H9 (cell line): ENCODE measurements at regions not wholly inside any gene's neighbourhood (a gene's known extent, or its start where the extent isn't known, plus 50 kb on each side); places are given as distances from the start of the nearest gene placed in this dataset.

ENCODE experiments used
- DNase-seq: peaks from one replicate; pipeline ENCODE4 v3.0.0-alpha.2; 2017
- H2AFZ ChIP-seq: one replicate; pipeline ENCODE4 v1.6.1; 2013; ENCODE audit warnings: mild to moderate bottlenecking, low read length, control low read depth, moderate library complexity
- H2AK5ac ChIP-seq: 2 replicates; pipeline ENCODE4 v1.6.1; 2013; ENCODE audit warnings: low read length, control low read depth, mixed read lengths; ENCODE audit not compliant: insufficient read length
- H2BK120ac ChIP-seq: one replicate; pipeline ENCODE4 v1.6.1; 2013; ENCODE audit warnings: low read depth, mild to moderate bottlenecking, low read length, control low read depth, inconsistent platforms; ENCODE audit not compliant: poor library complexity, severe bottlenecking
- H2BK12ac ChIP-seq: 2 replicates; pipeline ENCODE4 v1.6.1; 2013; ENCODE audit warnings: low read length, control low read depth, mixed read lengths, low read depth; ENCODE audit not compliant: insufficient read length
- H2BK15ac ChIP-seq: 2 replicates; pipeline ENCODE4 v1.6.1; 2013; ENCODE audit warnings: low read depth, low read length, control low read depth
- H2BK20ac ChIP-seq: one replicate; pipeline ENCODE4 v1.6.1; 2013; ENCODE audit warnings: low read depth, mild to moderate bottlenecking, low read length, control low read depth, inconsistent platforms; ENCODE audit not compliant: poor library complexity, severe bottlenecking
- H2BK5ac ChIP-seq: 2 replicates; pipeline ENCODE4 v1.6.1; 2013; ENCODE audit warnings: low read length, control low read depth, mixed read lengths; ENCODE audit not compliant: insufficient read length
- H3K14ac ChIP-seq: 2 replicates; pipeline ENCODE4 v1.6.1; 2013; ENCODE audit warnings: low read length, control low read depth; ENCODE audit not compliant: insufficient read depth
- H3K18ac ChIP-seq: 2 replicates; pipeline ENCODE4 v1.6.1; 2013; ENCODE audit warnings: low read depth, mild to moderate bottlenecking, mixed read lengths, low read length, control low read depth; ENCODE audit not compliant: insufficient read length
- H3K23ac ChIP-seq: 2 replicates; pipeline ENCODE4 v1.6.1; 2013; ENCODE audit warnings: low read length, control low read depth, mixed read lengths, low read depth; ENCODE audit not compliant: insufficient read length
- H3K23me2 ChIP-seq: 2 replicates; pipeline ENCODE4 v1.6.1; 2013; ENCODE audit warnings: low read depth, mild to moderate bottlenecking, mixed read lengths, low read length, control low read depth; ENCODE audit not compliant: insufficient read length, poor library complexity, severe bottlenecking
- H3K27ac ChIP-seq: 2 replicates; pipeline ENCODE4 v1.5.1; 2013; ENCODE audit warnings: low read length, control low read depth, mixed read lengths, low read depth; ENCODE audit not compliant: insufficient read length
- H3K27me3 ChIP-seq: 2 replicates; pipeline ENCODE4 v1.6.1; 2013; ENCODE audit warnings: low read length, control low read depth, inconsistent platforms; ENCODE audit not compliant: insufficient read depth
- H3K4ac ChIP-seq: 2 replicates; pipeline ENCODE4 v1.6.1; 2013; ENCODE audit warnings: low read depth, mild to moderate bottlenecking, control low read depth, inconsistent platforms, low read length, moderate library complexity
- H3K4me1 ChIP-seq: 2 replicates; pipeline ENCODE4 v1.6.1; 2013; ENCODE audit warnings: low read length, control low read depth, inconsistent platforms; ENCODE audit not compliant: insufficient read depth
- H3K4me2 ChIP-seq: 2 replicates; pipeline ENCODE4 v1.6.1; 2013; ENCODE audit warnings: low read length, control low read depth, mixed read lengths; ENCODE audit not compliant: insufficient read length, insufficient read depth
- H3K56ac ChIP-seq: 2 replicates; pipeline ENCODE4 v1.6.1; 2013; ENCODE audit warnings: low read depth, mild to moderate bottlenecking, mixed read lengths, low read length, control low read depth; ENCODE audit not compliant: insufficient read length
- H3K79me1 ChIP-seq: 2 replicates; pipeline ENCODE4 v1.6.1; 2013; ENCODE audit warnings: low read depth, mild to moderate bottlenecking, moderate library complexity, low read length, control low read depth, inconsistent platforms; ENCODE audit not compliant: insufficient read depth, poor library complexity, severe bottlenecking
- H3K79me2 ChIP-seq: 2 replicates; pipeline ENCODE4 v1.6.1; 2013; ENCODE audit warnings: low read length, control low read depth, inconsistent platforms; ENCODE audit not compliant: insufficient read depth
- H3K9ac ChIP-seq: 2 replicates; pipeline ENCODE4 v1.6.1; 2013; ENCODE audit warnings: low read length, control low read depth, mixed read lengths; ENCODE audit not compliant: insufficient read length; ENCODE audit errors: extremely low read depth
- H3K9me3 ChIP-seq: one replicate; pipeline ENCODE4 v1.6.1; 2013; ENCODE audit warnings: low read depth, low read length, inconsistent platforms; ENCODE audit not compliant: control insufficient read depth
- H3T11ph ChIP-seq: one replicate; pipeline ENCODE4 v1.6.1; 2013; ENCODE audit warnings: mild to moderate bottlenecking, low read length, control low read depth, inconsistent platforms
- H4K20me1 ChIP-seq: one replicate; pipeline ENCODE4 v1.6.1; 2013; ENCODE audit not compliant: control insufficient read depth, insufficient read length, insufficient read depth
- H4K5ac ChIP-seq: 2 replicates; pipeline ENCODE4 v1.6.1; 2013; ENCODE audit warnings: low read depth, mild to moderate bottlenecking, mixed read lengths, low read length, control low read depth; ENCODE audit not compliant: insufficient read length
- H4K8ac ChIP-seq: replicated peaks from 2 replicates; pipeline ENCODE4 v1.6.1; 2013; ENCODE audit warnings: low read length, control low read depth, mixed read lengths, low read depth; ENCODE audit not compliant: insufficient read length
- H4K91ac ChIP-seq: 2 replicates; pipeline ENCODE4 v1.6.1; 2013; ENCODE audit warnings: low read depth, mild to moderate bottlenecking, moderate library complexity, mixed read lengths, low read length, control low read depth; ENCODE audit not compliant: insufficient read length
- H3K27ac Mint-ChIP-seq, 3 experiments: 2 replicates in 2 of 3; 3 replicates in 1 of 3; pipeline ENCODE4 v1.8.0; 2020 to 2021; ENCODE audit warnings: mixed read lengths in 3 of 3, mild to moderate bottlenecking in 1 of 3, moderate library complexity in 1 of 3
- H3K27me3 Mint-ChIP-seq: 2 replicates; pipeline ENCODE4 v1.8.0; 2021; ENCODE audit warnings: low read depth, mild to moderate bottlenecking, moderate library complexity, mixed read lengths
- H3K36me3 Mint-ChIP-seq, 3 experiments: 2 replicates in 2 of 3; 3 replicates in 1 of 3; pipeline ENCODE4 v1.8.0; 2020 to 2021; ENCODE audit warnings: low read depth in 3 of 3, mixed read lengths in 3 of 3; ENCODE audit not compliant: insufficient read depth in 1 of 3
- H3K4me1 Mint-ChIP-seq, 2 experiments: 2 replicates each; pipeline ENCODE4 v1.8.0; 2020; ENCODE audit warnings: mixed read lengths in 2 of 2
- H3K4me3 Mint-ChIP-seq, 2 experiments: 2 replicates in 1 of 2; 3 replicates in 1 of 2; pipeline ENCODE4 v1.8.0; 2020 to 2021; ENCODE audit warnings: mild to moderate bottlenecking in 2 of 2, mixed read lengths in 2 of 2, moderate library complexity in 1 of 2
- H3K9me3 Mint-ChIP-seq, 2 experiments: 2 replicates in 1 of 2; 3 replicates in 1 of 2; pipeline ENCODE4 v1.8.0; 2020; ENCODE audit warnings: mild to moderate bottlenecking in 2 of 2, mixed read lengths in 2 of 2, moderate library complexity in 1 of 2
- WGBS: extraction: QIAGEN DNeasy Blood & Tissue Kit; methylation state at CpG from one replicate; pipeline ENCODE4 v1.1.7; 2013; ENCODE audit warnings: missing lambda C conversion rate, low lambda C conversion rate, mixed read lengths; ENCODE audit not compliant: insufficient read length; ENCODE audit errors: extremely low coverage; 5-methylcytosine and 5-hydroxymethylcytosine counted together
- TF ChIP-seq, protein P1 (sequence below): fragments of 200-600 bp; sonication (generic); conservative IDR thresholded peaks from 3 replicates; pipeline ENCODE4 v1.8.0; 2021; ENCODE audit warnings: antibody characterized with exemption, mild to moderate bottlenecking

DNA sequence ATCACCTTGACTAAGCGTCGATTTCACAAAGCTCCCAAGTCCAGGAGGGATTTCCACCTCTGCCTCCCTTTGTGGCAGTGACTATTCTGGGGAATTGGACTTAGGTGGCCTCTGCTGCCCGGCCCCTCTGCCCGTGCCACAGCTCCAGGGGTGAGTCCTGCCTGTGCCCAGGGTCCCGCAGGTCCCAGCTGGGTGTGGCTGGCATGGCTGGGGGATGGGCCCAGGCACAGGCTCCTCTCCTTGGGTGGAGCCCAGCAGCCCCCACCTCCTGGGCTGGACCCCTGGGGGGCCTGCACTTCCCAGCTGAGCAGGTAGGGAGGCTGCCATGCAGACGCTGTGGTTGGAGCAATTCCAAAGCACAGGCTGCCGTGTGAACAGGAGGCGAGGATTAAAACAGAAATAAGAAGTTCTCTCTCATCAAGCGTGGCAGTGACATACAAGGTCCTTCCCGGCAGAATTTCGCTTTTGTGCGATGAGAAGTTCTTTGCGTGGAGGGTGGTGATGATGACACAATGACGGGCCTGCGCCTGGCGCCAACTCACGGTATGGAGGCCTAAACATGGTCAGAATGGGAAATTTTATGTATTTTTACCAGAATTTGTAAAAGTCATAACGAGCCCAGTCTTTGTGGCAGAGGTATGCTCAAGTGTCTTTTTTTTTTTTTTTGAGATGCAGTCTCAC, 107.3 kb downstream of the BRD1 start:
- H3K4me1 Mint-ChIP-seq = peaks cover 29 to 39% of the 10 kb centered on the region in 2 experiments
- no peak overlapping the region for H3K56ac ChIP-seq
- H3K79me2 ChIP-seq = no peaks in the 10 kb centered on the region
- H3K79me1 ChIP-seq = no peaks in the 10 kb centered on the region
- no peak overlapping the region for H2BK120ac ChIP-seq
- H3K23me2 ChIP-seq = no peaks in the 10 kb centered on the region
- no peak for DNase-seq
- TF ChIP-seq, protein P1, sequence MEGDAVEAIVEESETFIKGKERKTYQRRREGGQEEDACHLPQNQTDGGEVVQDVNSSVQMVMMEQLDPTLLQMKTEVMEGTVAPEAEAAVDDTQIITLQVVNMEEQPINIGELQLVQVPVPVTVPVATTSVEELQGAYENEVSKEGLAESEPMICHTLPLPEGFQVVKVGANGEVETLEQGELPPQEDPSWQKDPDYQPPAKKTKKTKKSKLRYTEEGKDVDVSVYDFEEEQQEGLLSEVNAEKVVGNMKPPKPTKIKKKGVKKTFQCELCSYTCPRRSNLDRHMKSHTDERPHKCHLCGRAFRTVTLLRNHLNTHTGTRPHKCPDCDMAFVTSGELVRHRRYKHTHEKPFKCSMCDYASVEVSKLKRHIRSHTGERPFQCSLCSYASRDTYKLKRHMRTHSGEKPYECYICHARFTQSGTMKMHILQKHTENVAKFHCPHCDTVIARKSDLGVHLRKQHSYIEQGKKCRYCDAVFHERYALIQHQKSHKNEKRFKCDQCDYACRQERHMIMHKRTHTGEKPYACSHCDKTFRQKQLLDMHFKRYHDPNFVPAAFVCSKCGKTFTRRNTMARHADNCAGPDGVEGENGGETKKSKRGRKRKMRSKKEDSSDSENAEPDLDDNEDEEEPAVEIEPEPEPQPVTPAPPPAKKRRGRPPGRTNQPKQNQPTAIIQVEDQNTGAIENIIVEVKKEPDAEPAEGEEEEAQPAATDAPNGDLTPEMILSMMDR = no peak
- no peak overlapping the region for H3K14ac ChIP-seq
- H3K9me3 ChIP-seq = no peaks in the 10 kb centered on the region
- no peak overlapping the region for H2BK12ac ChIP-seq
- H3K4me2 ChIP-seq = no peak overlapping the region
- H3K27me3 ChIP-seq = no peaks in the 10 kb centered on the region; the same call in 1 of the 2 replicates
- no peak overlapping the region for H2BK15ac ChIP-seq
- H3K9me3 Mint-ChIP-seq = peaks cover 0 to 4% of the 10 kb centered on the region in 2 experiments; a peak in 2 of 5 replicates
- no CpG with 5 or more reads among the region's 18 CpGs for WGBS
- no peak overlapping the region for H3K4ac ChIP-seq
- H3K4me1 ChIP-seq = no peaks in the 10 kb centered on the region
- H3K27ac Mint-ChIP-seq = no peak overlapping the region; a peak in 1 of 7 replicates
- no peak overlapping the region for H2AK5ac ChIP-seq
- H3K23ac ChIP-seq = no peak overlapping the region
- H3T11ph ChIP-seq = no peak overlapping the region
- H3K27me3 Mint-ChIP-seq = peaks cover 72% of the 10 kb centered on the region
- H3K36me3 Mint-ChIP-seq = peaks cover 0 to 4% (median 0%) of the 10 kb centered on the region in 3 experiments; a peak in 2 of 7 replicates
- no peak overlapping the region for H3K18ac ChIP-seq
- no peak overlapping the region for H3K4me3 Mint-ChIP-seq
- H4K5ac ChIP-seq = no peak overlapping the region
- no peak overlapping the region for H2AFZ ChIP-seq
- no peak overlapping the region for H4K91ac ChIP-seq
- no peaks in the 10 kb centered on the region for H4K20me1 ChIP-seq
- H3K27ac ChIP-seq = no peak overlapping the region
- H2BK5ac ChIP-seq = no peak overlapping the region
- no peak overlapping the region for H2BK20ac ChIP-seq
- no peak overlapping the region for H3K9ac ChIP-seq
- no peak overlapping the region for H4K8ac ChIP-seq
